Caco-2 (cell line): ENCODE measurements at regions not wholly inside any gene's neighbourhood (a gene's known extent, or its start where the extent isn't known, plus 50 kb on each side); places are given as distances from the start of the nearest gene placed in this dataset.

Source experiments
- BruUV-seq: library from RNA; stranded (reverse); fragments of 400-500 nt; replicated peaks from 2 replicates; lab custom pipeline; 2021; lab: Mats Ljungman, UMichigan
- CTCF ChIA-PET: fragments of 300-600 bp; sonication (Branson Sonifier 250); formaldehyde crosslinking; loops from one replicate; lab custom pipeline; 2022; ENCODE audit warnings: antibody characterized with exemption; lab: Charles Lee
- POLR2A ChIA-PET: fragments of 300-600 bp; sonication (Branson Sonifier 250); formaldehyde crosslinking; loops from one replicate; lab custom pipeline; 2022; ENCODE audit warnings: antibody characterized with exemption; lab: Charles Lee
- DNase-seq, 2 experiments: peaks; one replicate each; pipeline versions ENCODE4 v3.0.0 to v3.0.0-alpha.2; 2020 to 2022
- H3K27me3 ChIP-seq: replicated peaks from 2 replicates; pipeline ENCODE4 v1.6.0; 2011; ENCODE audit warnings: low read length; ENCODE audit not compliant: control insufficient read depth, insufficient read depth
- H3K36me3 ChIP-seq: 2 replicates; pipeline ENCODE4 v1.5.1; 2011; ENCODE audit warnings: low read length; ENCODE audit not compliant: control insufficient read depth, insufficient read depth
- H3K4me1 ChIP-seq: fragments of 250-450 bp; sonication (Bioruptor Pico); 2 replicates; pipeline ENCODE4 v1.5.1; 2020; ENCODE audit warnings: mild to moderate bottlenecking
- H3K4me3 ChIP-seq: 2 replicates; pipeline ENCODE4 v1.5.1; 2011; ENCODE audit warnings: low read depth, mild to moderate bottlenecking, control low read depth, low read length
- H3K9me3 ChIP-seq: fragments of 250-450 bp; sonication (Bioruptor Pico); 2 replicates; pipeline ENCODE4 v1.5.1; 2020; ENCODE audit warnings: mild to moderate bottlenecking, moderate library complexity
- H3K27ac Mint-ChIP-seq: one replicate; pipeline ENCODE4 v1.8.0; 2022; ENCODE audit warnings: mixed read lengths; ENCODE audit not compliant: unreplicated experiment
- H3K27me3 Mint-ChIP-seq: one replicate; pipeline ENCODE4 v1.8.0; 2022; ENCODE audit warnings: mixed read lengths; ENCODE audit not compliant: insufficient read depth, unreplicated experiment
- H3K36me3 Mint-ChIP-seq: one replicate; pipeline ENCODE4 v1.8.0; 2022; ENCODE audit warnings: mild to moderate bottlenecking, mixed read lengths; ENCODE audit not compliant: insufficient read depth, unreplicated experiment
- H3K4me1 Mint-ChIP-seq: one replicate; pipeline ENCODE4 v1.8.0; 2022; ENCODE audit warnings: low read depth, mixed read lengths; ENCODE audit not compliant: unreplicated experiment
- H3K4me3 Mint-ChIP-seq: one replicate; pipeline ENCODE4 v1.8.0; 2022; ENCODE audit warnings: mild to moderate bottlenecking, moderate library complexity, mixed read lengths; ENCODE audit not compliant: unreplicated experiment
- H3K9me3 Mint-ChIP-seq: one replicate; pipeline ENCODE4 v1.8.0; 2022; ENCODE audit warnings: mixed read lengths; ENCODE audit not compliant: unreplicated experiment
- CTCF ChIP-seq, 2 experiments: fragments of 200-600 bp in 1 of 2; IDR thresholded peaks; 1 replicate in 1 of 2; 2 replicates in 1 of 2; pipeline versions ENCODE4 v1.5.1 to v1.8.0; 2011 to 2022; ENCODE audit warnings: antibody characterized with exemption in 1 of 2, control low read depth in 1 of 2, inconsistent platforms in 1 of 2, low read depth in 1 of 2, low read length in 1 of 2, mild to moderate bottlenecking in 1 of 2, moderate library complexity in 1 of 2; ENCODE audit not compliant: insufficient read depth in 1 of 2, severe bottlenecking in 1 of 2, unreplicated experiment in 1 of 2
- intact Hi-C: fragments of 100-400 bp; cut with micrococcal nuclease; formaldehyde crosslinking; loops from one replicate; pipeline ENCODE4 v1.10.0; 2022; ENCODE audit not compliant: unreplicated experiment

- Histone ChIP-seq H3K4me1 (no peaks in the 10 kb centered on the region), H3K36me3 (no peaks in the 10 kb centered on the region), H3K27me3 (no peaks in the 10 kb centered on the region), H3K4me3 (no peak overlapping the region), H3K9me3 (no peaks in the 10 kb centered on the region; the same call in 1 of the 2 replicates)
- Mint-ChIP-seq H3K4me1 (no peaks in the 10 kb centered on the region), H3K9me3 (peaks cover 6% of the 10 kb centered on the region), H3K36me3 (no peaks in the 10 kb centered on the region), H3K27me3 (peaks cover 4% of the 10 kb centered on the region), H3K27ac (no peak overlapping the region), H3K4me3 (no peak overlapping the region)
- ChIA-PET CTCF (no interaction called here), POLR2A (no interaction called here)
- BruUV-seq = no TSS peak
- intact Hi-C loops = no loop called here
- no peak for DNase-seq
- TF ChIP-seq CTCF (IDR thresholded peaks at IDR 0.05; ENCODE audit: insufficient read depth in 1 of 2, low read depth in 1 of 2, low read length in 1 of 2, severe bottlenecking in 1 of 2, unreplicated experiment in 1 of 2) = no peak
These were observed 182.9 kb downstream of the FGF9 start for GRCh38 chr13:21853779-21854178.

GRCh38 chr13:21868823-21869222 is 197.9 kb downstream of the FGF9 start:
- peaks cover 18% of the 10 kb centered on the region for H3K9me3 Mint-ChIP-seq
- no peak overlapping the region for H3K4me3 ChIP-seq
- H3K27ac Mint-ChIP-seq = no peak overlapping the region
- no peak for TF ChIP-seq CTCF (IDR thresholded peaks at IDR 0.05; ENCODE audit: insufficient read depth in 1 of 2, low read depth in 1 of 2, low read length in 1 of 2, severe bottlenecking in 1 of 2, unreplicated experiment in 1 of 2)
- peaks cover 3% of the 10 kb centered on the region for H3K9me3 ChIP-seq
- no peaks in the 10 kb centered on the region for H3K27me3 ChIP-seq
- peaks cover 14% of the 10 kb centered on the region for H3K4me1 Mint-ChIP-seq
- no peak overlapping the region for H3K4me3 Mint-ChIP-seq
- no peaks in the 10 kb centered on the region for H3K36me3 ChIP-seq
- no peaks in the 10 kb centered on the region for H3K4me1 ChIP-seq
- no peaks in the 10 kb centered on the region for H3K27me3 Mint-ChIP-seq
- BruUV-seq = no TSS peak
- no peaks in the 10 kb centered on the region for H3K36me3 Mint-ChIP-seq
- ChIA-PET POLR2A (no interaction called here), CTCF (no interaction called here)
- intact Hi-C loops = no loop called here
- no peak for DNase-seq

GRCh38 chr13:21871382-21871781 is 200.5 kb downstream of the FGF9 start:
- ChIA-PET CTCF (interaction anchor here (0.6 kb wide), 1 partner anchor 196 kb away, joined by 5 read pairs; no protein-coding TSS in a partner anchor), POLR2A (no interaction called here)
- no peak overlapping the region for H3K4me3 Mint-ChIP-seq
- no peak overlapping the region for H3K27ac Mint-ChIP-seq
- Histone ChIP-seq H3K4me3 (no peak overlapping the region), H3K27me3 (no peaks in the 10 kb centered on the region), H3K4me1 (no peaks in the 10 kb centered on the region), H3K9me3 (no peaks in the 10 kb centered on the region), H3K36me3 (no peaks in the 10 kb centered on the region)
- no peaks in the 10 kb centered on the region for H3K9me3 Mint-ChIP-seq
- H3K4me1 Mint-ChIP-seq = peaks cover 14% of the 10 kb centered on the region
- peak in 1 of 2 experiments; percentile 5 for DNase-seq
- BruUV-seq = no TSS peak
- H3K27me3 Mint-ChIP-seq = no peaks in the 10 kb centered on the region
- TF ChIP-seq CTCF (IDR thresholded peaks at IDR 0.05; ENCODE audit: insufficient read depth in 1 of 2, low read depth in 1 of 2, low read length in 1 of 2, severe bottlenecking in 1 of 2, unreplicated experiment in 1 of 2) = no peak
- no peaks in the 10 kb centered on the region for H3K36me3 Mint-ChIP-seq
- intact Hi-C loops = no loop called here
